ENCODE measurements at regions not wholly inside any gene's neighbourhood (a gene's known extent, or its start where the extent isn't known, plus 50 kb on each side); places are given as distances from the start of the nearest gene placed in this dataset.

- Histone ChIP-seq H3K27ac (no peak overlapping the region), H2AFZ (ENCODE audit: low read depth) (no peak overlapping the region), H4K20me1 (ENCODE audit: insufficient read depth) (no peaks in the 10 kb centered on the region), H3K4me3 (IDR thresholded peaks at IDR 0.05; ENCODE audit: insufficient read depth, low read depth, low read length) (no peak overlapping the region), H3K4me2 (no peak overlapping the region), H3K27me3 (ENCODE audit: insufficient read depth, low read depth) (no peaks in the 10 kb centered on the region), H3K36me3 (ENCODE audit: insufficient read depth) (no peaks in the 10 kb centered on the region), H3K4me1 (ENCODE audit: low read depth, poor library complexity, severe bottlenecking) (peaks cover 42% of the 10 kb centered on the region), H3K79me2 (ENCODE audit: insufficient read depth, low read depth) (no peaks in the 10 kb centered on the region), H3K9ac (no peak overlapping the region)
- no peak for TF ChIP-seq CTCF (conservative IDR thresholded peaks at IDR 0.05; ENCODE audit: low read depth, low read length)
Measured at GRCh38 chr1:201769966-201770365, 59.0 kb upstream of the IPO9 start.

GRCh38 chr1:201771466-201771865 lies 57.5 kb upstream of the IPO9 start:
- H3K4me1 ChIP-seq (ENCODE audit: low read depth, poor library complexity, severe bottlenecking): peaks cover 27% of the 10 kb centered on the region
- no peaks in the 10 kb centered on the region for H3K36me3 ChIP-seq (ENCODE audit: insufficient read depth)
- no peak overlapping the region for H3K27ac ChIP-seq

GRCh38 chr1:201772178-201772577 lies 56.8 kb upstream of the IPO9 start:
- H3K4me1 ChIP-seq (ENCODE audit: low read depth, poor library complexity, severe bottlenecking): peaks cover 20% of the 10 kb centered on the region
- H4K20me1 ChIP-seq (ENCODE audit: insufficient read depth): no peaks in the 10 kb centered on the region
- H2AFZ ChIP-seq (ENCODE audit: low read depth): no peak overlapping the region
- no peaks in the 10 kb centered on the region for H3K36me3 ChIP-seq (ENCODE audit: insufficient read depth)
- no peak overlapping the region for H3K4me2 ChIP-seq
- TF ChIP-seq CTCF (conservative IDR thresholded peaks at IDR 0.05; ENCODE audit: low read depth, low read length): no peak
- no peaks in the 10 kb centered on the region for H3K79me2 ChIP-seq (ENCODE audit: insufficient read depth, low read depth)
- H3K27ac ChIP-seq: no peak overlapping the region
- H3K4me3 ChIP-seq (IDR thresholded peaks at IDR 0.05; ENCODE audit: insufficient read depth, low read depth, low read length): no peak overlapping the region
- H3K27me3 ChIP-seq (ENCODE audit: insufficient read depth, low read depth): no peaks in the 10 kb centered on the region
- no peak overlapping the region for H3K9ac ChIP-seq

More at GRCh38 chr1:201771466-201771865, 57.5 kb upstream of the IPO9 start:
- Histone ChIP-seq H3K79me2 (ENCODE audit: insufficient read depth, low read depth) (no peaks in the 10 kb centered on the region), H4K20me1 (ENCODE audit: insufficient read depth) (no peaks in the 10 kb centered on the region), H2AFZ (ENCODE audit: low read depth) (no peak overlapping the region), H3K9ac (no peak overlapping the region), H3K4me3 (IDR thresholded peaks at IDR 0.05; ENCODE audit: insufficient read depth, low read depth, low read length) (no peak overlapping the region), H3K27me3 (ENCODE audit: insufficient read depth, low read depth) (no peaks in the 10 kb centered on the region), H3K4me2 (no peak overlapping the region)
- no peak for TF ChIP-seq CTCF (conservative IDR thresholded peaks at IDR 0.05; ENCODE audit: low read depth, low read length)

GRCh38 chr1:201773764-201774163 lies 55.2 kb upstream of the IPO9 start:
- Histone ChIP-seq H3K27me3 (ENCODE audit: insufficient read depth, low read depth) (no peaks in the 10 kb centered on the region), H3K4me1 (ENCODE audit: low read depth, poor library complexity, severe bottlenecking) (peaks cover 4% of the 10 kb centered on the region), H3K27ac (no peak overlapping the region), H3K36me3 (ENCODE audit: insufficient read depth) (no peaks in the 10 kb centered on the region), H3K9ac (no peak overlapping the region), H3K4me3 (IDR thresholded peaks at IDR 0.05; ENCODE audit: insufficient read depth, low read depth, low read length) (no peak overlapping the region), H3K79me2 (ENCODE audit: insufficient read depth, low read depth) (no peaks in the 10 kb centered on the region), H4K20me1 (ENCODE audit: insufficient read depth) (no peaks in the 10 kb centered on the region), H3K4me2 (no peak overlapping the region), H2AFZ (ENCODE audit: low read depth) (no peak overlapping the region)
- no peak for TF ChIP-seq CTCF (conservative IDR thresholded peaks at IDR 0.05; ENCODE audit: low read depth, low read length)
